GM19035 (cell line): ENCODE measurements at regions not wholly inside any gene's neighbourhood (a gene's known extent, or its start where the extent isn't known, plus 50 kb on each side); places are given as distances from the start of the nearest gene placed in this dataset.
"Not testable (repeated sequence)": the region's sequence is repeated elsewhere in the genome, so short reads cannot be mapped to it uniquely, and the experiment has no call there.

Source experiments
- ATAC-seq: cut with Tn5 transposase; IDR thresholded peaks from one replicate; pipeline ENCODE4 v1.9.1; 2021; ENCODE audit not compliant: unreplicated experiment

GRCh38 chr19:30228835-30229524 is 143.2 kb upstream of the ZNF536 start:
- no peak for ATAC-seq

GRCh38 chr19:30229525-30230174 is 142.5 kb upstream of the ZNF536 start:
- no peak for ATAC-seq

- no peak for ATAC-seq
These were observed 140.5 kb upstream of the ZNF536 start for GRCh38 chr19:30231408-30232318.

GRCh38 chr19:30233375-30233774 is 138.8 kb upstream of the ZNF536 start:
- ATAC-seq, result no peak

- no peak for ATAC-seq
These were observed 136.2 kb upstream of the ZNF536 start for GRCh38 chr19:30235946-30236345.

GRCh38 chr19:30236587-30236986 is 135.6 kb upstream of the ZNF536 start:
- ATAC-seq, result no peak

GRCh38 chr19:30237140-30237539 is 135.0 kb upstream of the ZNF536 start:
- no peak for ATAC-seq

- ATAC-seq, result no peak
These were observed 131.1 kb upstream of the ZNF536 start for GRCh38 chr19:30240904-30241695.

- ATAC-seq, result no peak
These were observed 127.7 kb upstream of the ZNF536 start for GRCh38 chr19:30244533-30244932.

GRCh38 chr19:30245401-30246039 is 126.7 kb upstream of the ZNF536 start:
- ATAC-seq, result no peak

- no peak for ATAC-seq
These were observed 122.3 kb upstream of the ZNF536 start for GRCh38 chr19:30249911-30250310.

GRCh38 chr19:30252214-30252613 is 120.0 kb upstream of the ZNF536 start:
- no peak for ATAC-seq

GRCh38 chr19:30253581-30253996 is 118.6 kb upstream of the ZNF536 start:
- no peak for ATAC-seq

- ATAC-seq, result no peak
These were observed 118.0 kb upstream of the ZNF536 start for GRCh38 chr19:30254158-30254557.

- no peak for ATAC-seq
These were observed 117.4 kb upstream of the ZNF536 start for GRCh38 chr19:30254789-30255188.

- no peak for ATAC-seq
These were observed 116.2 kb upstream of the ZNF536 start for GRCh38 chr19:30255791-30256495.

- ATAC-seq, result no peak
These were observed 115.7 kb upstream of the ZNF536 start for GRCh38 chr19:30256496-30256850.

- ATAC-seq, result no peak
These were observed 108.3 kb upstream of the ZNF536 start for GRCh38 chr19:30263830-30264381.

GRCh38 chr19:30265918-30266317 is 106.3 kb upstream of the ZNF536 start:
- not testable (repeated sequence) for ATAC-seq

- ATAC-seq, result no peak
These were observed 105.5 kb upstream of the ZNF536 start for GRCh38 chr19:30266687-30267086.
